GM19372 (cell line): ENCODE measurements at regions not wholly inside any gene's neighbourhood (a gene's known extent, or its start where the extent isn't known, plus 50 kb on each side); places are given as distances from the start of the nearest gene placed in this dataset.

Source experiments
- ATAC-seq: cut with Tn5 transposase; IDR thresholded peaks from one replicate; pipeline ENCODE4 v1.9.1; 2021; ENCODE audit warnings: mild to moderate bottlenecking, low read depth, moderate library complexity; ENCODE audit not compliant: unreplicated experiment

GRCh38 chr16:65672960-65673359 is 551.1 kb upstream of the CDH11 start:
- ATAC-seq = no peak

- ATAC-seq = no peak
Observed at GRCh38 chr16:65671071-65671470, 549.2 kb upstream of the CDH11 start.

GRCh38 chr16:65668064-65668595 is 546.3 kb upstream of the CDH11 start:
- ATAC-seq = no peak

GRCh38 chr16:65667011-65667578 is 545.2 kb upstream of the CDH11 start:
- no peak for ATAC-seq

GRCh38 chr16:65666132-65666941 is 544.5 kb upstream of the CDH11 start:
- no peak for ATAC-seq

- no peak for ATAC-seq
Observed at GRCh38 chr16:65665586-65665985, 543.7 kb upstream of the CDH11 start.

- no peak for ATAC-seq
Observed at GRCh38 chr16:65663774-65664173, 541.9 kb upstream of the CDH11 start.

GRCh38 chr16:65662256-65662655 is 540.4 kb upstream of the CDH11 start:
- no peak for ATAC-seq

GRCh38 chr16:65661558-65661957 is 539.7 kb upstream of the CDH11 start:
- no peak for ATAC-seq

- ATAC-seq = no peak
Observed at GRCh38 chr16:65660390-65660789, 538.5 kb upstream of the CDH11 start.

GRCh38 chr16:65659758-65660157 is 537.9 kb upstream of the CDH11 start:
- ATAC-seq = no peak

GRCh38 chr16:65658787-65659220 is 536.9 kb upstream of the CDH11 start:
- no peak for ATAC-seq

- ATAC-seq = no peak
Observed at GRCh38 chr16:65658349-65658748, 536.5 kb upstream of the CDH11 start.

- ATAC-seq = no peak
Observed at GRCh38 chr16:65657556-65657955, 535.7 kb upstream of the CDH11 start.

GRCh38 chr16:65657071-65657494 is 535.2 kb upstream of the CDH11 start:
- ATAC-seq = no peak

- no peak for ATAC-seq
Observed at GRCh38 chr16:65655802-65656201, 533.9 kb upstream of the CDH11 start.

GRCh38 chr16:65648101-65648500 is 526.2 kb upstream of the CDH11 start:
- ATAC-seq = no peak

- no peak for ATAC-seq
Observed at GRCh38 chr16:65644821-65645220, 523.0 kb upstream of the CDH11 start.

- ATAC-seq = no peak
Observed at GRCh38 chr16:65641762-65642289, 520.0 kb upstream of the CDH11 start.

- no peak for ATAC-seq
Observed at GRCh38 chr16:65641049-65641761, 519.3 kb upstream of the CDH11 start.

- no peak for ATAC-seq
Observed at GRCh38 chr16:65634833-65635232, 513.0 kb upstream of the CDH11 start.
